A549 (cell line): ENCODE measurements at regions not wholly inside any gene's neighbourhood (a gene's known extent, or its start where the extent isn't known, plus 50 kb on each side); places are given as distances from the start of the nearest gene placed in this dataset.

Experiments used
- ATAC-seq, 2 experiments: fragments of 200-7000 bp in 1 of 2; fragments of >200 bp in 1 of 2; cut with Nextera tagmentation in 1 of 2; cut with Tn5 transposase in 1 of 2; 3 replicates each; pipeline versions ENCODE4 v1.8.0 to v1.9.1; 2018 to 2020; ENCODE audit warnings: mild to moderate bottlenecking in 1 of 2, moderate library complexity in 1 of 2
- CTCF ChIA-PET: fragments of 300-600 bp; sonication (Branson Sonifier 250); formaldehyde crosslinking; extraction: SDS; loops from one replicate; lab custom pipeline; 2021; ENCODE audit warnings: antibody characterized with exemption, inconsistent platforms; lab: Yijun Ruan, JAX
- POLR2A ChIA-PET: fragments of 350-600 bp; formaldehyde crosslinking; extraction: SDS; loops from one replicate; lab custom pipeline; 2021; ENCODE audit warnings: antibody characterized with exemption, inconsistent platforms; lab: Yijun Ruan, JAX
- DNase-seq, 2 experiments: peaks; one replicate each; pipeline versions ENCODE4 v3.0.0 to v3.0.0-alpha.2; 2011 to 2016; ENCODE audit warnings: low read depth in 1 of 2, low spot score in 1 of 2
- FAIRE-seq: peaks from 2 replicates; lab custom pipeline; 2011; peaks lifted over from hg19 to GRCh38; lab: Jason Lieb, UNC
- H3K27ac ChIP-seq, 2 experiments: fragments of >200 bp; sonication (Bioruptor Twin); formaldehyde crosslinking; 3 replicates each; pipeline ENCODE4 v1.5.1; 2016 to 2017
- H3K4me1 ChIP-seq: fragments of >200 bp; sonication (Bioruptor Twin); formaldehyde crosslinking; 3 replicates; pipeline ENCODE4 v1.6.1; 2016
- H3K4me2 ChIP-seq: fragments of >200 bp; sonication (Bioruptor Twin); formaldehyde crosslinking; 3 replicates; pipeline ENCODE4 v1.6.1; 2016
- H3K4me3 ChIP-seq: fragments of >200 bp; sonication (Bioruptor Twin); formaldehyde crosslinking; 3 replicates; pipeline ENCODE4 v1.5.1; 2016
- H3K9me3 ChIP-seq: fragments of >200 bp; sonication (Bioruptor Twin); formaldehyde crosslinking; 3 replicates; pipeline ENCODE4 v1.6.1; 2016
- CBX8 ChIP-seq: fragments of 200-600 bp; sonication (generic); IDR thresholded peaks from 2 replicates; pipeline ENCODE4 v1.6.1; 2016
- CHD4 ChIP-seq: fragments of 200-600 bp; sonication (generic); IDR thresholded peaks from 2 replicates; pipeline ENCODE4 v1.6.1; 2016; ENCODE audit warnings: antibody characterized with exemption, mild to moderate bottlenecking, borderline replicate concordance
- EHF ChIP-seq: fragments of 250-450 bp; sonication (Bioruptor Pico); IDR thresholded peaks from 2 replicates; pipeline ENCODE4 v1.5.0; 2020; ENCODE audit warnings: mild to moderate bottlenecking
- FOSB ChIP-seq: fragments of 250-450 bp; sonication (Bioruptor Pico); IDR thresholded peaks from 2 replicates; pipeline ENCODE4 v1.5.0; 2020; ENCODE audit warnings: mild to moderate bottlenecking, moderate library complexity
- FOXS1 ChIP-seq: fragments of 250-450 bp; sonication (Bioruptor Pico); IDR thresholded peaks from 2 replicates; pipeline ENCODE4 v1.5.0; 2020; ENCODE audit warnings: mild to moderate bottlenecking, moderate library complexity
- GATA3 ChIP-seq: IDR thresholded peaks from 2 replicates; pipeline ENCODE4 v1.6.1; 2012; ENCODE audit warnings: borderline replicate concordance
- HDAC2 ChIP-seq: fragments of 200-600 bp; sonication (generic); IDR thresholded peaks from 2 replicates; pipeline ENCODE4 v1.6.1; 2016
- HEYL ChIP-seq: fragments of 250-450 bp; sonication (Bioruptor Pico); IDR thresholded peaks from 2 replicates; pipeline ENCODE4 v1.8.0; 2021; ENCODE audit warnings: mild to moderate bottlenecking, moderate library complexity
- HOXB5 ChIP-seq: fragments of 250-450 bp; sonication (Bioruptor Pico); IDR thresholded peaks from 2 replicates; pipeline ENCODE4 v1.5.0; 2020; ENCODE audit warnings: mild to moderate bottlenecking, moderate library complexity
- JUN ChIP-seq, 2 experiments: fragments of >200 bp; sonication (Bioruptor Twin); formaldehyde crosslinking; IDR thresholded peaks; 2 replicates in 1 of 2; 3 replicates in 1 of 2; pipeline ENCODE4 v1.6.1; 2016 to 2017
- MAZ ChIP-seq: fragments of 150-350 bp; IDR thresholded peaks from 2 replicates; pipeline ENCODE4 v1.6.1; 2014; ENCODE audit warnings: antibody characterized with exemption, low read depth, low read length, borderline replicate concordance
- POLR2A ChIP-seq: IDR thresholded peaks from 2 replicates; pipeline ENCODE4 v1.6.1; 2012; ENCODE audit warnings: mild to moderate bottlenecking, low read length
- RCOR1 ChIP-seq: fragments of 150-350 bp; IDR thresholded peaks from 2 replicates; pipeline ENCODE4 v1.6.1; 2014; ENCODE audit warnings: antibody characterized with exemption, low read length, low read depth
- TFCP2L1 ChIP-seq: fragments of 250-450 bp; sonication (Bioruptor Pico); IDR thresholded peaks from 2 replicates; pipeline ENCODE4 v1.5.0; 2021; ENCODE audit warnings: mild to moderate bottlenecking
- WGBS: methylation state at CpG from one replicate; pipeline ENCODE4 v1.1.6; 2017; ENCODE audit errors: missing lambda C conversion rate; 5-methylcytosine and 5-hydroxymethylcytosine counted together
- TF ChIP-seq, protein P1 (sequence below): IDR thresholded peaks from 2 replicates; pipeline ENCODE4 v1.6.1; 2012
- TF ChIP-seq, protein P2 (sequence below): IDR thresholded peaks from 2 replicates; pipeline ENCODE4 v1.6.1; 2012; ENCODE audit warnings: low read depth, borderline replicate concordance
- TF ChIP-seq, protein P3 (sequence below): fragments of 200-600 bp; sonication (generic); IDR thresholded peaks from 2 replicates; pipeline ENCODE4 v1.6.1; 2016; ENCODE audit warnings: antibody characterized with exemption, mild to moderate bottlenecking, moderate library complexity
- TF ChIP-seq, protein P4 (sequence below): fragments of >200 bp; sonication (Bioruptor Twin); formaldehyde crosslinking; IDR thresholded peaks from 3 replicates; pipeline ENCODE4 v1.5.1; 2016
- TF ChIP-seq, protein P5 (sequence below): fragments of 150-350 bp; IDR thresholded peaks from 2 replicates; pipeline ENCODE4 v1.6.1; 2014; ENCODE audit warnings: low read depth, mild to moderate bottlenecking, low read length

DNA sequence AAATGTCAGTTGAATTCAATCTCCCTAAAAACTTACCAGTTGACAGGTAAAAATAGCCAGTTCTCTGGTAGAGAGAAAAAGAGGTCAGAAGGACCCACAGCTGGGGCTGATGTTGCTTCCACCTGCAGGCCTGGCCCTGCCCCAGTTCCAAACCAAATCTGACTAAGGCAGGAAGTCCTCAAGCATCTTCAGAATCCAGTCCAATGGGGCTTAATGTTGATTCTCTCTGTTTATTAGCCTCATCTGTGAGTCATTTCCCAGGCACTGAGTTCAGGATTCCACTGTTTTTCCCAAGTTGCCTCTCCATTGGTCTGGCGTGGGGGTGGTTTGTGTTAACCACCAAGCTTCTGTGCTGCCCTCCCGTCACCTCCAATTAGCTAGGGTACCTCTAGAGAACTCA is 601.8 kb downstream of the INSC start:
- Histone ChIP-seq H3K27ac (no peak overlapping the region), H3K4me1 (no peaks in the 10 kb centered on the region), H3K4me2 (no peak overlapping the region), H3K9me3 (no peaks in the 10 kb centered on the region), H3K4me3 (no peak overlapping the region)
- ChIA-PET POLR2A (no interaction called here), CTCF (interaction anchor here (1.0 to 1.1 kb wide), 2 partner anchors 22 to 66 kb away, joined by 3 read pairs; no protein-coding TSS in a partner anchor)
- no peak for DNase-seq
- WGBS = 14% methylated on average over 2 of the region's 2 CpGs
- ATAC-seq = no peak
- no peak for TF ChIP-seq HDAC2
- TF ChIP-seq RCOR1 = no peak
- TF ChIP-seq, protein P1, sequence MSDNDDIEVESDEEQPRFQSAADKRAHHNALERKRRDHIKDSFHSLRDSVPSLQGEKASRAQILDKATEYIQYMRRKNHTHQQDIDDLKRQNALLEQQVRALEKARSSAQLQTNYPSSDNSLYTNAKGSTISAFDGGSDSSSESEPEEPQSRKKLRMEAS = no peak
- TF ChIP-seq FOXS1 (CRISPR knock-in tag) = no peak
- FAIRE-seq = no peak

DNA sequence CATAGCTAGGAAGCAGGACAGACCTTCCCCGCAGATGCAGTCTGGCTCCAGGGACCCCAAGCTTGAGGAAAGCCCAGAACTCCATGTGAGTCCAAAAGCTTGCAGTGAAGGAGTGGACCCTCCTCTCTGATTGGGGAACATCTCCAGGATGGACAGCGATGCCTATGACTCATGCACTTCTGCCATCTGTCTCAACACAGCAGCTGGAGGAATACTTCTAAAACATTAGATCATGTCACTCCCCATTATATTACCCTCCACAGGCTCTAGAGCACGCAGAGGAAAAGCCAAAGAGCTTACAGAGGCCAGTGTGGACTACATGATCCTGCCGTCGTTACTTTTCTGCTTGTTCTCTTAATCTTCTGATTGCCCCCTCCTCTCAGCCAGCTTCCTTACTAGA is 605.7 kb downstream of the INSC start:
- DNase-seq = no peak
- ChIA-PET POLR2A (no interaction called here), CTCF (interaction anchor here (1.1 kb wide), 1 partner anchor 71 kb away, joined by 3 read pairs; no protein-coding TSS in a partner anchor)
- ATAC-seq = no peak
- WGBS = 17% methylated on average over 5 of the region's 5 CpGs
- H3K4me1 ChIP-seq = no peaks in the 10 kb centered on the region
- no peak for FAIRE-seq
- no peak overlapping the region for H3K4me2 ChIP-seq
- TF ChIP-seq JUN (IDR thresholded peaks at IDR 0.05) (no peak), POLR2A (no peak), GATA3 (no peak), TFCP2L1 (CRISPR knock-in tag) (no peak), FOSB (CRISPR knock-in tag) (no peak), CHD4 (no peak), CBX8 (no peak), HEYL (CRISPR knock-in tag) (no peak), HOXB5 (CRISPR knock-in tag) (no peak), EHF (no peak), MAZ (no peak)
- TF ChIP-seq, protein P2, sequence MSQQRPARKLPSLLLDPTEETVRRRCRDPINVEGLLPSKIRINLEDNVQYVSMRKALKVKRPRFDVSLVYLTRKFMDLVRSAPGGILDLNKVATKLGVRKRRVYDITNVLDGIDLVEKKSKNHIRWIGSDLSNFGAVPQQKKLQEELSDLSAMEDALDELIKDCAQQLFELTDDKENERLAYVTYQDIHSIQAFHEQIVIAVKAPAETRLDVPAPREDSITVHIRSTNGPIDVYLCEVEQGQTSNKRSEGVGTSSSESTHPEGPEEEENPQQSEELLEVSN = no peak
- TF ChIP-seq, protein P3, sequence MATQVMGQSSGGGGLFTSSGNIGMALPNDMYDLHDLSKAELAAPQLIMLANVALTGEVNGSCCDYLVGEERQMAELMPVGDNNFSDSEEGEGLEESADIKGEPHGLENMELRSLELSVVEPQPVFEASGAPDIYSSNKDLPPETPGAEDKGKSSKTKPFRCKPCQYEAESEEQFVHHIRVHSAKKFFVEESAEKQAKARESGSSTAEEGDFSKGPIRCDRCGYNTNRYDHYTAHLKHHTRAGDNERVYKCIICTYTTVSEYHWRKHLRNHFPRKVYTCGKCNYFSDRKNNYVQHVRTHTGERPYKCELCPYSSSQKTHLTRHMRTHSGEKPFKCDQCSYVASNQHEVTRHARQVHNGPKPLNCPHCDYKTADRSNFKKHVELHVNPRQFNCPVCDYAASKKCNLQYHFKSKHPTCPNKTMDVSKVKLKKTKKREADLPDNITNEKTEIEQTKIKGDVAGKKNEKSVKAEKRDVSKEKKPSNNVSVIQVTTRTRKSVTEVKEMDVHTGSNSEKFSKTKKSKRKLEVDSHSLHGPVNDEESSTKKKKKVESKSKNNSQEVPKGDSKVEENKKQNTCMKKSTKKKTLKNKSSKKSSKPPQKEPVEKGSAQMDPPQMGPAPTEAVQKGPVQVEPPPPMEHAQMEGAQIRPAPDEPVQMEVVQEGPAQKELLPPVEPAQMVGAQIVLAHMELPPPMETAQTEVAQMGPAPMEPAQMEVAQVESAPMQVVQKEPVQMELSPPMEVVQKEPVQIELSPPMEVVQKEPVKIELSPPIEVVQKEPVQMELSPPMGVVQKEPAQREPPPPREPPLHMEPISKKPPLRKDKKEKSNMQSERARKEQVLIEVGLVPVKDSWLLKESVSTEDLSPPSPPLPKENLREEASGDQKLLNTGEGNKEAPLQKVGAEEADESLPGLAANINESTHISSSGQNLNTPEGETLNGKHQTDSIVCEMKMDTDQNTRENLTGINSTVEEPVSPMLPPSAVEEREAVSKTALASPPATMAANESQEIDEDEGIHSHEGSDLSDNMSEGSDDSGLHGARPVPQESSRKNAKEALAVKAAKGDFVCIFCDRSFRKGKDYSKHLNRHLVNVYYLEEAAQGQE = no peak
- TF ChIP-seq, protein P4, sequence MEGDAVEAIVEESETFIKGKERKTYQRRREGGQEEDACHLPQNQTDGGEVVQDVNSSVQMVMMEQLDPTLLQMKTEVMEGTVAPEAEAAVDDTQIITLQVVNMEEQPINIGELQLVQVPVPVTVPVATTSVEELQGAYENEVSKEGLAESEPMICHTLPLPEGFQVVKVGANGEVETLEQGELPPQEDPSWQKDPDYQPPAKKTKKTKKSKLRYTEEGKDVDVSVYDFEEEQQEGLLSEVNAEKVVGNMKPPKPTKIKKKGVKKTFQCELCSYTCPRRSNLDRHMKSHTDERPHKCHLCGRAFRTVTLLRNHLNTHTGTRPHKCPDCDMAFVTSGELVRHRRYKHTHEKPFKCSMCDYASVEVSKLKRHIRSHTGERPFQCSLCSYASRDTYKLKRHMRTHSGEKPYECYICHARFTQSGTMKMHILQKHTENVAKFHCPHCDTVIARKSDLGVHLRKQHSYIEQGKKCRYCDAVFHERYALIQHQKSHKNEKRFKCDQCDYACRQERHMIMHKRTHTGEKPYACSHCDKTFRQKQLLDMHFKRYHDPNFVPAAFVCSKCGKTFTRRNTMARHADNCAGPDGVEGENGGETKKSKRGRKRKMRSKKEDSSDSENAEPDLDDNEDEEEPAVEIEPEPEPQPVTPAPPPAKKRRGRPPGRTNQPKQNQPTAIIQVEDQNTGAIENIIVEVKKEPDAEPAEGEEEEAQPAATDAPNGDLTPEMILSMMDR = no peak
- TF ChIP-seq, protein P5, sequence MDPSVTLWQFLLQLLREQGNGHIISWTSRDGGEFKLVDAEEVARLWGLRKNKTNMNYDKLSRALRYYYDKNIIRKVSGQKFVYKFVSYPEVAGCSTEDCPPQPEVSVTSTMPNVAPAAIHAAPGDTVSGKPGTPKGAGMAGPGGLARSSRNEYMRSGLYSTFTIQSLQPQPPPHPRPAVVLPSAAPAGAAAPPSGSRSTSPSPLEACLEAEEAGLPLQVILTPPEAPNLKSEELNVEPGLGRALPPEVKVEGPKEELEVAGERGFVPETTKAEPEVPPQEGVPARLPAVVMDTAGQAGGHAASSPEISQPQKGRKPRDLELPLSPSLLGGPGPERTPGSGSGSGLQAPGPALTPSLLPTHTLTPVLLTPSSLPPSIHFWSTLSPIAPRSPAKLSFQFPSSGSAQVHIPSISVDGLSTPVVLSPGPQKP = no peak
- no peaks in the 10 kb centered on the region for H3K9me3 ChIP-seq
- no peak overlapping the region for H3K4me3 ChIP-seq
- no peak overlapping the region for H3K27ac ChIP-seq
